Suppressor macrophage treated with lipopolysaccharide for 4 hours (primary cell): ENCODE measurements at regions not wholly inside any gene's neighbourhood (a gene's known extent, or its start where the extent isn't known, plus 50 kb on each side); places are given as distances from the start of the nearest gene placed in this dataset.

ENCODE experiments used
- DNase-seq: peaks from one replicate; pipeline ENCODE4 v3.0.0-alpha.2; 2020

DNA sequence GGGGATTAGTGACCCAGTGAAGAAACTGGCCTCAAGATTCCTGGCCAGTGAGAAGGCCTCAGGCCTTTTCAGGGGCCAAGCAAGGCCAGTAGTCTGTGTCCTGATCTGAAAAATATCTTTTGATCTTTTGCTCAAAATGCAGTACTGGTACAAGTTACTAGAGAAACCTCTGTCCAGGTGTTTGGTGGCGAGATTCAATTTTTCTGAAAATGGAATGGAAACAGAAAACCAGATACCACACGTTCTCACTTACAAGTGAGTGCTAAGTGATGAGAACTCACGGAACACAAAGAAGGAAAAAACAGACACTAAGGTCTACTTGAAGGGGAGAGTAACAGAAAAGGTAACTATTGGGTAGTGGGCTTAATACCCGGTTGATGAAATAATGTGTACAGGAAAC, 463.4 kb downstream of the ZIC1 start:
- DNase-seq: no peak

DNA sequence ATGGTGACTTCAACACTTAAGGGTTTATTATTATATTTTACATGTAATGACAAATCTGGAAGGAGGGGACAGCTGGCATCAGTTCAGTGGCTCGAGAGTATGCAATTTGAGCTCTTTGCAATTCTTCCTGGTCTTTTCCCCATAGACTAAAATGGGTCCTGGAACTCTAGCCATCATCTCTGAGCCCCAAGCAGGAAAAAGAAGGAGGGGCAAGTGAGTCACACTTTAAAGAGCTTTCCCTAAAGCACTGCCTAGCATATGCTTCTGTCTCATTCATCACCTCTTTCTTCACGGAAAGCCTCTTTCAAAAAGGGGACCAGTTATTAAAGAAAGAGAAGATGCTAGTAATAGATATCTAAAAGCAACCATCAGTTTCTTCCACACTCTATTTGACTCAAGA, 466.3 kb downstream of the ZIC1 start:
- no peak for DNase-seq

DNA sequence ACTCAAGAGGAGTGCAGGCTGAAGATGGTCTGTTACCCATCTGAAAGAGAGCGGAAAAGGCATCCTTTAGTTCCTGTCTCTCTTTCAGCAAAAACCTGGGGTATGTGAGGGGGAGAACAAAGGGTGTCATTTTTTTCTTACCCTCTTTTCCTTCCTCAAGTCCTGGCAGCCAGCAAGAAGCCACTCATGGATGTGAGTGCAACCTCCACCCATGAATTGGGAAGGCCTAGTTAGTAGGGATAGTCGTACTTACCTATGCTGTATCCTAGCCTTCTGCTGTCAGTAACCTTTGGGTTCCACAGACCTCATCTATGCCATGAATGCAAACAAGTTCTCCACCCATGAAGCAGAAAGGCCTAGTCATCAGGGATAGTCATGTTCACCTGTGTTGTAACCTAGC, 472.8 kb downstream of the ZIC1 start:
- no peak for DNase-seq

DNA sequence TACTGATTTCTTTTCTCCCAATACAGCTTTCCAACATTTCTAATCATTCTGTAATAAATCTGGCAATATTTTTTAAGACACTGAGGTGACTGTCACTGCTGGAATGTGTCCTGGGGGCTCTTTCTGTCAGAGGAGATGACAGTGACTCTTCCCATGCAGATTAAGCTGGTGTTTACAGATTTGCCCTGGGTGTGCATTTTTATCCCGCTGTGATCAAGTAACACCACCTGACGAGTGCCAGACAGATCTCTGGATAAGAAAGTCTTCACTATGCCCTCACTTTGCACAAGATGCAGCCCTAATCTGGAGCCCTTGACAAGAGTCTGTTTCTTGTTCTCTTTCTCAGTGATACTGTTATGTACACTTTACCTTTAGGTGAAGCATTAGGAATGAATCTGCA, 477.7 kb downstream of the ZIC1 start:
- no peak for DNase-seq

DNA sequence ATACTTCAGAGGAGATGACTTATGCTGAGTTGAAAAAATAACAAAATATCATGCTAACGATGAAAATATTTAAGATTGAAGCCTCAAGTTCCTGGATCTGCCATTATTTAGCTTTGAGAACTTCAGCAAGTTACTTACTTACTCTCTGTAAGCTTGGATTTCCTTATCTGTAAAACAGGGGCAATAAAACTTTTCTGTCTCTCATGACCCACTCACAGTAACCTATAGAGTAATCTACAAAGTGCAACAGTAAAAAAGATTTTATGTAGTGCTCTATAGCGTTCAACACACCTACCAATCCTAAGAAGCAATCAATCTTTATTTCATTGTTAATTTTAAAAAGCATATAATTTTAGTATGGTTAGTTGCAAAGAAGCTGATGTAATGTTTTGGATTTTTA, 478.6 kb downstream of the ZIC1 start:
- no peak for DNase-seq

DNA sequence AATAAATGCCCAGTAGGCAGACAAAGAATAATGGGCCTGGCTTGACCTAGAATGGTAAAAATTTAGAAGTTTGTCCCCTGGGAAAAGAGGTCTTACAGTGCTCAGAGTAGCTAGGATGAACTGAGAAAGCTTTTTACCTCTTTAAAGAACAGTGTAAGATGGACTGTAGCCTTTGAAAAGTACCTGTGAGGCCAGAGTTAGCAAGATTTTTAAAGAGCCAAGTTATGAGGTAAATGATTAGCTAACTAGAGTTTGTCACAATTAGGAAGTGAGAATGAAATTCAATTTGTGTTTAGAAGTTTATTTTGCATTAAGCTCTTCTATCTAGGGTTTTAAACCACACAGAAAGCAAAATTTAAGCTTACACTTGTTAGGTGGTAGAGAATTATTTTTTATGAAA, 480.9 kb downstream of the ZIC1 start:
- no peak for DNase-seq

DNA sequence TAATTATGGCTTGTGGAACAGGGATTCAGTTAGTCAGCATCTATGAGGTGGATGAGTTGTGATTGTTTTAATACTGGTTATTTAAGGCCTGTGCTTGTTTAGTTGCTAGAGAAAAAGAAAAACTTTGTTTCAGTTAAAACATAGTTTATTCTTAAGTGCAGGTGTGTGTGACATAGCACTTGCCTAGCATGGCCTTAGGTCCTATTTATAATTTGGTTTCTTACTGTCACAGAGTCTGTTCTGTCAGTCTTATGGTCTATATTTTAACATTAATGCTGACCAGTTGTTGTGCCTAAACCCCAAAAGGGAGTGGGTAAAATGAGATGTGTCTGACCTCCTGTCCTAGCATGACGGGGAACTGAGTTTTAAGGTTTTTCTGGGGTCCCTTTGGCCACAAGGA, 486.3 kb downstream of the ZIC1 start:
- DNase-seq: no peak

DNA sequence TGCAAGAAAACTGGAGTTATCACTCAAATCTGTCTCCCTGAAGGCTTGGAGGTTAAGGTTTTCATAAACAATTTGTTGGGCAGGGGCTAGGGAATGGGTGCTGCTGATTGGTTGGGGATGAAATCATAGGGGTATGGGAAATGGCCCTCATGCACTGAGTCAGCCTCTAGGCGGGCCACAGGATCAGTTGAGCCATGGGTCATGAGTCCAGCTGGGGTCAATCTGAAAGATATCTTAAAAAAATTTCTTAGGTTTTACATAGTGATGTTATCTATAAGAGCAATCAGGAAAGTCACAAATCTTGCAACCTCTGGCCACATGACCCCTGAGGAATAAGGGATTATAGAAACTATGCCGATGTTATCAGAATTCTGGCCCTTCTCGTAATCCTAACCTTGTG, 491.7 kb downstream of the ZIC1 start:
- DNase-seq: no peak

DNA sequence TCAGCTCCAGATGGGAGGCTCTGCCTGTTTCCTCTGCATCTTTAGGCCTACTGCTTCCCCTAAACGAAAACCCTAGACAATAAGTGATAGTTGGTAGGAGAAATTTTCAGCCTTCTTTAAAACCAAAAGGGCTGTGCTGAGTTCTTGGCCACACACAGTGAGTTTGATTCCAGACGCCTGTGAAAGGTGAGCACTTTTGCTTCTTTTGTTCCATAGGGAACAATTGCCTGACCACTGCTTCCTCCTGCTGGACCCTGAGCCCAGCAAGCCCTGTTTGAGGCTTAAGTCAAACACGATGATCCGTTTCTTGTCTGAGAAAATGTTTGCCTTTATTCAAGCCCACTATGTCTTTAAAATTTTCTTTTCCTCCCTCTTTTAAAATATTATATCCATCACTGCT, 493.9 kb downstream of the ZIC1 start:
- no peak for DNase-seq

DNA sequence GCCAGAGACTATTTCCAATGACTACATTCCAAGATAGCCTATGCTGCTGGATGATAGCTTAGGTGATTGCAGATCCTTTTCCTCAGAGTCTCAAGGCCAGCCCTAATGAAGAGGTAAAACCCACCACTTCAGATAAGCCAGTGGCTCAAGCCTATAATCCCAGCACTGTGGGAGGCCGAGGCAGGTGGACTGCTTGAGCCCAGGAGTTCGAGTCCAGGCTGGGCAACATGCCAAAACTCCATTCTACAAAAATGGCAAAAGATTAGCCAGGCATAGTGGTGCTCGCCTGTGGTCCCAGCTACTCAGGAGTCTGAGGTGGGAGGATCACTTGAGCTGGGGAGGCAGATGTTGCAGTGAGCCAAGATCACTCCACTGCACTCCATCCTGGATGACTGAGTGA, 495.3 kb downstream of the ZIC1 start:
- no peak for DNase-seq

DNA sequence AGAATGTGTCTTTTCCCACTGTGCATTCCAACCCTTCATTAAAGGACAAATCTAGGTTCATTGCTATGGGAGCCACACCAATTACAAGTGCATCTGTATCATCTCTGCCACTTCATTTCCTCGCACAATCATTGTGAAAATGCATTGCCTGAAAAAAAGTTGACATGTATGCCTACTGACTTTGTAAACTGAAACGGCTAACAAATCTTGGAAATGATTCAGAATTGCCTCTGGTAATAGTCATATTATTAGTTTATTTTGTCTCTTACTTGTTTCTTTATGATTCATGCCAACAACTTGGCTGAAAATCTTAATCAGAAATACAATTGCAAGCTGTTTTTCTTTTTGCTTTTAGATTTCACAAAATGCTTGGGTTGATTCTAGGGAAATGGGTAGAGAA, 497.1 kb downstream of the ZIC1 start:
- no peak for DNase-seq

DNA sequence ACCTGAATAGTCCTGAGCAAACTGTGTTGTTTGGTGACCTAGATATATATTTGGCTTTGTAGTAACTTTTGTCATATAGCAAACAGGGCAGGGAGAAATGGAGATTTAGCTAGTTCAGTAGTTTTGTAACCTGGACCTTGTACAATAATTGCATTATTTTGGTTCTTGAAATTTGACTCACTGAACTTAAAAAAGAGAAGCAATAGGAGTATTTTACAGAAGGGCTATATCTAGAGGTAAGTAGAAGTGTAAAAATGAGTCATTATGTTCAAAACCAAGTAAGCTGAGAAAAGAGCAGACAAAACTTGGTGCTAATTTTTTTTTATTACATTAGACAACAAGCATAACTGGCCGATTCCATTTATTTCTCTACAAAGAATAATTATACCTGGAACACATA, 505.4 kb downstream of the ZIC1 start:
- DNase-seq: no peak

DNA sequence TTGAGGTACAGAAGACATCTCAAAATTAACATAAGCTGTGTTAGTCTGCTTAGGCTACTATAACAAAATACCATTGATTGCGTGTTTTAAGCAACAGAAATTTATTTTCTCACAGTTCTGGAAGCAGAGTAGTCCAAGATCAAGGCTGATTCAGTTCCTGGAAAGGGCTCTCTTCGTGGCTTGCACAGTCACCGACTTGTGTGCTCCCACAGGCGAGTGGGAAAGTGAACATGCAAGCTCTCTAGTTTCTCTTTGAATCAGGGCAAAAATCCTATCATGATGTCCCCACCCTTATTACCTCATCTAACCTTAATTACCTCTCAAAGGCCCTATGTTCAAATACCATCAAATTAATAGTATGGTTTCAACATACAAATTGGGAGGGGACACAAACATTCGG, 505.9 kb downstream of the ZIC1 start:
- no peak for DNase-seq

DNA sequence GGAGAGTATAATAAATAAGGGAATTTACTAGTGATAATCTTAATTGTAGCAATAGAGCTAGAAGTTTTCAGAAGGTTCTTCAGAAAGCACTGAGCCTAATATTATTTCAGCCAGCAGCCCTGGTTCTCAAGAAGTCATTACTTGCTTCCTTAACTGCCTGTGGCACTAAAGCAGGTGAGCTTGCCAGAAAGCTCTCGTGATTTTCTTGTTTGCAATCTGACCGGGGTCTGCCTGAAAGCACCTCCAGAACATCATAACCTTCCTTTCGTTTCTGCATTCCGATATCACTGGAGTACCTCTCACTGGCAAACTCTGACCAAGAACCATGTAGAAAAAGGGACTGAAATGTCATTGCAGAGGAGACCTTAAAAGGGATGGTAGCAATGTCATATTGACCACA, 510.3 kb downstream of the ZIC1 start:
- no peak for DNase-seq

DNA sequence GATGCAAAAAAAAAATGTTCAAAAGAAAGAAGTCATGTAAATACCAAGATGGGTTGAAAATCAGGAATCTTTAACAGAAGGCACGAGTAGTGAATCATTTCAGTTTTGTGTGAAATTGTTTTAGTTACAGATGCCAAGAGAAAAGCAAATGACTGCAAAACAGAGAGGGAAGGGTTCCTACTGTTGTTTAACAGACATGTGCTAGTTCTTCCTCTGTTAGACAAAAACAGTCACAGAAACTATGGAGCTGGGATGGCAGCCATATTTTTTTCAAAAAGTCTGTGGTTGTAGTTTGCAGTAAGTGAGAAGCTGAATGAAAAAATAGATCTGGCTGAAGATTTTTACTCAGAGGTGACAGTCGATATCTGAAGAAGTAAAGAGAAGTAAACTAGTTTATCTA, 511.9 kb downstream of the ZIC1 start:
- DNase-seq: no peak

DNA sequence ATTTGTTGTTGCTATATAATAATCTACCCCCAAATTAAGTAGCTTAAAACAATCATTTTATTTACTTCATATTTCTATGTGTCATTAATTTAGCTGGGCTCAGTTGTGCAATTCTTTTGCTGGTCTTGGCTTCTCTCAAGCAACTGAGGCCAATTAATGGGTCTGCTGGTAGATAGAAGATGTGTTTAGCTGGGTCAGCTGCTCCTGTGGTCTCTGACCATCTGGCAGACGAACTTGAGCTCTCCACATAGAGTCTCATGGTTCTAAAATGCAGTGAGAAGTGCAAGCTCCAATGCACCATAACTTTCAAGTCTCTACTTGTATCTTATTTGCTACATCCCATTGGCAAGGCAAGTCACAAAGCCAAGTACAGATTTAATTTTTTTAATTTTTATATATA, 515.6 kb downstream of the ZIC1 start:
- DNase-seq: no peak

DNA sequence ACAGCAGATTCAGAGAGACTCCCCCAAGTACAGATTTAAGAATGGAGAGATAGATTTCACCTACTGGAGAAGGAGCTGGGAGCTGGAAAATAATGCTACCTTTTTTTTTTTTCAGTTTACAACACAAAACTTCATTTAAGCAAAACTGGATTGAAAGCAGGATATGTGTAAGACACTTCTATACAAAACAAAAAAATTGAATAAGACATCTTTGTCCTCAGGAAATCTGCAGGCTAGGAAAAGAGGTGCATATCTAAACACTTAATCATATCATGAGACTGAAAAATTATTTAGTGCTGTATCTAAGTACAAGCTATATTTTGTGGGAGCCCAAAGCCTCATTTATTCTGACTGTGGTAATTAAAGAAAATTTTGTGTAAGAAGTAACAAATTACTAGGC, 516.1 kb downstream of the ZIC1 start:
- no peak for DNase-seq

DNA sequence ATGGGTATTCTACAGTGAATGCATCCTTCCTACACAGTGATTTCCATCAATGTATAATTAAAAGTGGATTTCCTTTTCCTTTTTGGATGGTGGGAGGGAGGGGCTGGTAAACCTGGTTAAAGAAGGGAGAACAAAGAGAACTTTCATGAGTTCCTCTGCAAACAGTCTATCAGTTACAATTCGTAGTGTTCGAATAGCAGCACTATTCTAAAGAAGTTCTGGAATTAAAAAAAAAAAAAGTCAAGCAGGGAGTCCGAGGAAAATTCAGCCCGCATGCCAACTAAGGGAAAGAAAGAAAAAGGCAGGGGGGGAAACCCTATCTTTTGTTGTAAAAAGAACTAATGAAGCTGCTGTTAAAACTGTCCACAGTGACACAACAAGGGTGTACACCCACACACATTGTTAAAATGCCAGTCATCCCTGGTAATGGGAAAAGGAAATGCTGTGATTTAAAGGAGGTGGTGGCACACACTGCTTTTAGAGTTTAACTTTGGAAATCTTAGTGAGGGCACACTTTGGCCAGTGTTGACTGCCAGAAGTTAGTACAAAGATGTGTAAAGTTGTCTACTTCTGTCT, 521.2 kb downstream of the ZIC1 start:
- DNase-seq: no peak

DNA sequence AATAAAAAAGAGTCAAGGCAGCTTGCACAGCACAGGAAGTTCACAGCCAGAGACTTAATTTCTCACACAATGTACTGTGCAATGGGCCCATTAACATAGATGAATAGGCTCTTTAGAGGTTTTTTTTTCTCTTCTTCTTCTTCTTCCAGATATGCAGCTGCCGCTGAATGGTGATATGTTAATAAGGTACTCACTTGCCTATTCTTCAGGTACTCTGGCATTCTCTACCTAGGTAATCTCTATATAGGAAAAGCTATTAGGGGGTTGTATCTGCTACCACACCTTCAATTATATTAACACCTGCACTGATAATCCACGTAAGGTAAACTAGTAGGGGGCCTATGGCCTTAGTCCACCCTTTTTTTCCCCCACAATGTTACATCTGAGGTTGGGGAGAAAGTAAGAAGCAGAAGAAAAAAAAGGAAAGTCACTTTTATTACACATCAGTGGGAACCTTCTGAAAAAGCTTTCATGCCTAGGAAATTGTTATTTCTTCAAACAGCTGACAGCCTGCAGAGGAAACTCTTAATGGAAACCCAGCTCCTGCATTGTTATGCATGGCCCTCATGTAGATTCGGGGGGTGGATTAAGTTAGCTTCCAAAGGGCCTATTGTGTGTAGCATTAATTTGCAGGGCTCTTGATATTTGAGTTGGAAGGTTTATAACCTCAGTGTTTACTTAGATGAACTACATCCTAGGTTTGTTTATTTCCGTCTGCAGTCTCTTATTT, 525.5 kb downstream of the ZIC1 start:
- DNase-seq: no peak

DNA sequence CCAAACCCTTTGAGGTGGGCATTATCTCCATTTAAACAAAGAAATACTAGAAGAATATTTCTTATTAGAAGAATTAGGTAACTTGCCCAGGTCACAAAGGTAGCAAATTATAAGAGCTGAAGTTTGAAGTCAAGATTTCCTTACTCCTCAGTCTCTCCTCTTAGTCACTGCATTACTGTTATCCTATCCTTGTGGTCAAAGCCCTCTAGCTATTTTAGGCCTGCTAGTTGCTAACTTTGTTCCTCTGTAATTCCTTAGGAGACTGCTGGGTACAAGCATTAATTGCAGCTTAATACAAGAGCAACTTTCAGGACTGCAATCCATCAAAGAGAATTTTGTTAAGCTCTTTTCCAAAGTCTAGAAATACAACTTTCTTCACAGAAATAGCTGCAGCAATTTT, 528.2 kb downstream of the ZIC1 start:
- DNase-seq: no peak

DNA sequence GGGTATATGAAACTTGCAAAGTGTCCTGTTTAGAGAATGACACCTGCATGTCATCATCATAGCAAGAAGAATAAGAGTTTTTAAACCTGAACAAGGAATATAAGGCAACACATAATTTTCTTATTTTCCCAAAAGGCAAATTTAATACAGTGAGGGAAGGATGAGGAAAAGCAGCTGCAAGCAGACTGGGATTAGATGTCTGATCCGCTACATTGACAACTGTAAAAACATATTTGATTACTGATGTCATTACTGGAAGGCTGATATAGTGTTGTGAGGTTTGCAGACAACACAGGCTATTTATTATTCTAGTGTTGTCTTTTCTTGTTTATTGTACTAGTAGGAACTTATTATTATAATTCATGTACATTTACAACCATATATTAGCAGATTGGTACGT, 528.7 kb downstream of the ZIC1 start:
- no peak for DNase-seq

DNA sequence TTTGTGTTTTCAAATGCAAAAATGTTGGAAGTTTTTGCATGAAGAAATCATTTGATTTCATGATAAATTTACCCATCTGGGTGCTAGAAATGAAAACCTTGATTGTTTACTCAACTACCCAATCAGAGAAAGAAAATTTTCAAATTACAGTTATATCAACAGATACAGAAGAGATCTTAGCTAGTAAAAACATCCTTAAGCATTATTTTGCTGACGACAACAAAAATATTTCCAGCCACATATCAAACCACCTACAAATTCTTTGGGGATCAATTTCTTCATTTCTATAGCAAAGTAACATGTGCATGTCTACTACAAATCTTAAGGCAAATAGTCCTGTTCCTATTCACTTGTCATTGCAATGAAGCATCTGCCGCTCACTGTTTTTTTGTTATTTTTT, 530.3 kb downstream of the ZIC1 start:
- DNase-seq: no peak

DNA sequence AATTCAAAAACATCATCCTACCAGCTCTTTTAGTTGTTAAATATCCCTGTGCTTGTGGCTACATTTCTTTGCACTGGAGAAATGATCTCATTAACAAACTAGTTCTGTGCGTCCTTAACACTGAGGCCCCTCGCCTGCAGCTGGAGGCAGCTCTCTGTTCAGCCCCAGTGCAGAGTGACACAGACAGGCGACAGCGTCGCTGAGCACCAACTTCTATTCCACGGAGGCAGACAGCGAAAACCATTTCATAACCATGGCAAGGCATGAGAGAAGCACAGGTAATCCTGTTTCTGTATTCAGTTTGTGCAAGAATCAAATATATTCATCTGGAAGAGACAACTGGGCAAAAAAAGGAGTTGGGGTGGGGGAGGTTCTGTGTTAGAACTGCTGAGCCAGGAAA, 530.7 kb downstream of the ZIC1 start:
- no peak for DNase-seq

DNA sequence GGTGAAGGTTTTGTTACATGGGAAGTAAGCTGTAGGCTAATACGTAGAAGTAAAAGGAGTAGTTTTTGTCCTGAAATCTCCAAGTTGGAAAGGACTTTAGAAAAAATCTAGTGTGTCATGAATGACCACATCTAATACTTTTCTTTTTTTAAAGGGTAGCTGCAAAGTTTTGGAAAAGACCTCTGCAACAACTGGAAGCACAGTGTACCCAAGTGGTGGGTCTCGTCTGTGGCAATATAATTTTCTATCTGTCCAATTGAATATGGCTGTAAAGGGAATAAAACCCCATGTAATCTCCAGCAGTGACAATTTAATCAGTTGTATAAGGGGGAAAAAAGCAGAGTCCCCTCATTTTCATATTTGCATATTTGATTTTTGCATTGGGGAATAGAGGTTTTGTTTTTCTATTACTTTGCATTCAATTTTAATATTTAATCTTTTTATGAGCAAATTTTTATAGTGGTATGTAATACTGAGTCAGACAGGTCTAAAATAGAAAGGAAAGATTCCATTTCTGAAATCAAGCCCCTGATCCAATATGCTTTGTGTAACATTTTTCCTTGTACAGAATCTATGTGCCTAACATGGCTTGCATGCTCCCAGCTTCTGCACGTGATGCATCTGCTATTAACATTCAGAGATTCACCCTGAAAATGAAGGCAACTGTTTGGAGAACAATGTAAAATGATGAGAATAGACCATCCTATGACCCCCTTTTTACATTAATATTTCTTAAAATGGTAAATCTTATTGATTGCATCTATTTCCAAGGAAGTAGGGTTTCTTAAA, 531.4 kb downstream of the ZIC1 start:
- no peak for DNase-seq

DNA sequence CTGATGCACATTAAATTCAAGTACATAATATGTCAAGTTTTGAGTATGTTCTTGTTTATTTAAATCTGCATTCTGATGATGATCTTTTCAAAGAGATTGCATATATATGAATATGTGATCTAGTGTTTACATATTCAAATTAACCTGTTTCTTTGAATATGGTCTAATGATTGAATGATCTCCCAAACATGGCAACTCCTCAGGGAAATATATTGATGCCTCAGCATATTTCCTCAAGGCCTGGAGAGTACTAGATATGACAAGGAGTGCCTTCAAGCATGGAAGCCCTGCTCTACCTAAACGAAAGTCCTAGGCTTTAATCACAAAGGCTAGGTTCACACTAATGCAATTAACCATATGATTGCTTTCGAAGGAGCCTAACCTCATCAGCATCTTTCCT, 532.8 kb downstream of the ZIC1 start:
- no peak for DNase-seq
